HFF-Myc (cell line): ENCODE measurements at regions not wholly inside any gene's neighbourhood (a gene's known extent, or its start where the extent isn't known, plus 50 kb on each side); places are given as distances from the start of the nearest gene placed in this dataset.

Experiments
- DNase-seq: peaks from one replicate; pipeline ENCODE4 v3.0.0-alpha.2; 2011; ENCODE audit warnings: low read depth; ENCODE audit errors: extremely low read depth
- H3K4me3 ChIP-seq: replicated peaks from 2 replicates; pipeline ENCODE4 v1.5.1; 2011; ENCODE audit warnings: low read depth, mild to moderate bottlenecking, control low read depth, low read length
- TF ChIP-seq, protein P1 (sequence below): IDR thresholded peaks from 2 replicates; pipeline ENCODE4 v1.5.1; 2012; ENCODE audit warnings: mild to moderate bottlenecking, low read depth, low read length, control low read depth; ENCODE audit errors: missing control alignments

GRCh38 chr1:98073823-98074222 lies 153.0 kb upstream of the DPYD start:
- TF ChIP-seq, protein P1, sequence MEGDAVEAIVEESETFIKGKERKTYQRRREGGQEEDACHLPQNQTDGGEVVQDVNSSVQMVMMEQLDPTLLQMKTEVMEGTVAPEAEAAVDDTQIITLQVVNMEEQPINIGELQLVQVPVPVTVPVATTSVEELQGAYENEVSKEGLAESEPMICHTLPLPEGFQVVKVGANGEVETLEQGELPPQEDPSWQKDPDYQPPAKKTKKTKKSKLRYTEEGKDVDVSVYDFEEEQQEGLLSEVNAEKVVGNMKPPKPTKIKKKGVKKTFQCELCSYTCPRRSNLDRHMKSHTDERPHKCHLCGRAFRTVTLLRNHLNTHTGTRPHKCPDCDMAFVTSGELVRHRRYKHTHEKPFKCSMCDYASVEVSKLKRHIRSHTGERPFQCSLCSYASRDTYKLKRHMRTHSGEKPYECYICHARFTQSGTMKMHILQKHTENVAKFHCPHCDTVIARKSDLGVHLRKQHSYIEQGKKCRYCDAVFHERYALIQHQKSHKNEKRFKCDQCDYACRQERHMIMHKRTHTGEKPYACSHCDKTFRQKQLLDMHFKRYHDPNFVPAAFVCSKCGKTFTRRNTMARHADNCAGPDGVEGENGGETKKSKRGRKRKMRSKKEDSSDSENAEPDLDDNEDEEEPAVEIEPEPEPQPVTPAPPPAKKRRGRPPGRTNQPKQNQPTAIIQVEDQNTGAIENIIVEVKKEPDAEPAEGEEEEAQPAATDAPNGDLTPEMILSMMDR: no peak
- DNase-seq: no peak
- H3K4me3 ChIP-seq: no peak overlapping the region

DNA sequence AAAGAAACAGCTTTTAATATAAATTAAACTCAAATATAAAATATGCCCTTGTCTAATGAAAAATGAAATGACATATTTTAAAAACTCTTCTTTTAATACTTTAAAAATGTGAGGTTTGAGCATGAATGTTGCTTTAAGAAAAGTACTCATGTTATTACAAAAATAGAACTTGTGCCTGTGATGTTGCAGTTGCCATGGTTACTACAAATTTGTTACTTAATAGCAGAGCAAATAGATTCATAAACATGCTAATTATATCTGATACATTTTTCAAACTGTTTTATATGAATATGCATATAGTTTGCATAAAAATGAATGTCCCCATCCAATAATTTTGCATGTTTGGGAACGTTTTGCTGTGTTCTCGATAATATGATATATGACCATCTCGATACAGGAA lies 152.3 kb upstream of the DPYD start:
- no peak overlapping the region for H3K4me3 ChIP-seq
- DNase-seq: no peak
- TF ChIP-seq, protein P1: no peak

- TF ChIP-seq, protein P1: no peak
- no peak for DNase-seq
- no peak overlapping the region for H3K4me3 ChIP-seq
These were observed 151.2 kb upstream of the DPYD start for GRCh38 chr1:98072047-98072446.

DNA sequence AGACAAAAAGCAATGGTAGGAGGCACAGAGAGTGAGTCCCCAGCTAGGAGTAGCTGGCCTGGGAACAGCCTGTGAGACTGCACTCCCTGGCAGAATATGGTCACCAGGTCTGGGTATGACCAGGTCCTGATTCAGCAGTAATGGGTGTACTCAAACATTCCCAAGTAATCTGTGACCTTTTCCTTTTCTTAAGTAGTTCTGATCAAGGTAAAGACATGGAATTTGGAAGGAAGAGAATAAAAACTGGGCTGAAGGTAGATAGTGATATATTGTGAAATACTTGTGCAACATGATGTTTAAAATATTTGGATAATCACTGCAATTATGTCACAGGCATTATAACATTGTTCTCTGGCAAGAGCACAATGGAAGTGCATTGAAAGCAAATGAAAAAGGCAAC lies 147.2 kb upstream of the DPYD start:
- no peak for DNase-seq
- TF ChIP-seq, protein P1: no peak

DNA sequence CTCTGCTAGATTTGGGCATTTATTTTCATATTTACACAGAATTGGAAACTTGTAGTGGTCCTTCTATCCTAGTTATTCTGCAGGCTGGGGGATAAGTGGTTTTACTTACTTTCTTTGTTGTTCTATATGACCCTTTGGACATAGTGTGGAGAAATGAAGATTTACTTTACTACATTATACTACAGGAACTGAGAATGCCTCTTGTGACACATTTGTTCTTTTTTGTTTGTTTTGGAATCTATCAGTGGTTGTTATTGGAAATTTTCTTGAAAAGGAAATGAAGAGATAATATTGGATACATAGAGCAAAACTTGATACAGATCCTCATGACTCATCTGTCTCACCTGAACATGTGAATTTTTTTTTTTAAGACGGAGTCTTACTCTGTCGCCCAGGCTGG lies 146.1 kb upstream of the DPYD start:
- H3K4me3 ChIP-seq: no peak overlapping the region
- TF ChIP-seq, protein P1: no peak
- DNase-seq: no peak

More for the DNA sequence above, 147.2 kb upstream of the DPYD start:
- no peak overlapping the region for H3K4me3 ChIP-seq

DNA sequence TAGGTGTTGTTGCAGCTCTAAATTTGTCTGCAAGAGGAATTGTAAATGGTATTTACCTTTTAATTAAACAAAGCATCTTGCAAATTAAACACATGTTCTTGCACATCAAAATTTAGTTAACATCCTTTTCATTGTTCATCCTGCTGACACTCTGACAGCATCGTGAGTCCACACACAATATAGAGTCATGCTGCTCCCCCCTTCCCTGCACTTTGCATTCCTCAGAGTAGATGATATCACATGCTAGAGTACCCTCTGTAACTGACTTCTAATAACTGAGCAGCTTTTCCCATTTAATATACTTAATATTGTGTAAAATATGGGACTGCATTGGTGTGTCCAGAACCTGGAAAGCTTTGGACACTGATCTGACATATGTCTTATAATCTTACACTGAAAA lies 138.8 kb upstream of the DPYD start:
- no peak overlapping the region for H3K4me3 ChIP-seq
- TF ChIP-seq, protein P1: no peak
- DNase-seq: no peak

- TF ChIP-seq, protein P1: no peak
- no peak overlapping the region for H3K4me3 ChIP-seq
- DNase-seq: no peak
These were observed 137.8 kb upstream of the DPYD start for GRCh38 chr1:98058676-98059075.
